ENCODE measurements at regions not wholly inside any gene's neighbourhood (a gene's known extent, or its start where the extent isn't known, plus 50 kb on each side); places are given as distances from the start of the nearest gene placed in this dataset.
A peak's percentile ranks its signal among the peaks of the same experiment; 100 is the strongest.
"Not testable (repeated sequence)": the region's sequence is repeated elsewhere in the genome, so short reads cannot be mapped to it uniquely, and the experiment has no call there.

DNA sequence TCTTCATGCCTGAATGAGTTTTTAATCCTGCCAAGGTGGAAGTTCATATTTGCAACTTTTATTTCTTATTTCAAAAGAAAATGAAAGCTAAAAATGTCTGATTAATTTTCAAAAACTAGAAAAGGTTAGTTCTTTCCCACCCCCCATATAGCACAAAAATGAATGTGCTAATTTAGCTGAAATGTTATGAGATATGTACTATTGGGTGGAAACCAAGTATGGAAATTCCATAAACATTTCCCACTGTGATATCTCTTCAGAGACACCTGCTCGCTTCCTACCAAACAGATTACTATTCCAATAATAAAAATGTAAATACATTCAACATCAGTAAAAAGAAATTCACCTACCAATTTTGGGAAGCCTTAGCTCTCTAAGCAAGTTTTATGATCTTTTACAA is 678.6 kb upstream of the ID4 start:
- DNase-seq (ENCODE audit: low spot score), result no peak
- intact Hi-C loops (cut with DNase I), result no loop called here

DNA sequence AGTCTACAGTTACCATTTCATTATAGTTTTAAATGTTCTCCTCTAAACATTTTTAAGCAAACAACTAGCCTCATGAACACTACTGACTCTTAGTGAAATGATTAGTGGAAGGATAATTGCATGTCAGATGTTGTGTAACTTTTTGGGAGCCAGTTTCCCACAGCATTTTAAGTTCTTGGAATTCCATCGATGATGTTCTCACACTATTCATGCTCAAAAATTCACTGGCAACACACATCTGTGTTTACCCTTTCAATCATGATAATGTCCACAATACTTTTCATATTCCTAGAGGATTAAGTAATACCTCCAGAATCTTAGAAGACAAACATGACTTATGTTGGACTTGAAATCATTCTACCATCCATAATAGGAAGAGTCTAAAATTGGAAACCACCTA is 678.1 kb upstream of the ID4 start:
- intact Hi-C loops (cut with DNase I), result no loop called here

DNA sequence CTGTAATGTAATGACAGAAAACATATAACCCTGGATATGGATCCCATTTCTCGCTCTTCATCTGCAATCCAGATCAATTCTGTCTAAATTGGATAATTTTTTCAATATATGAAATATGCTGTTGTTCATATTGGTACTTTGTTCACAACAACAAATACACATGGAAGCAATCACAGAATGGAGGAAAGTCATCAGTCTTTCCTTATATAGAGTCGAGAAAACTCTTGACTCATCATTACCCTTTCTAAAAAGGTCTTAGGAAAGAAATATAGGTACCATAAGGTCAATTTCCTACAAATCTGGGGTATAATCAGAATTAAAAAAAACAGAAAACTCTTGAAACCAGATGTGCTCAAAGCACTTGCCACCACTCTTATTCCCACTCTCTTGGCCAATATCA is 677.6 kb upstream of the ID4 start:
- no peak for DNase-seq (ENCODE audit: low spot score)
- intact Hi-C loops (cut with DNase I), result no loop called here

More for the DNA sequence above, 678.1 kb upstream of the ID4 start:
- no peak for DNase-seq (ENCODE audit: low spot score)

DNA sequence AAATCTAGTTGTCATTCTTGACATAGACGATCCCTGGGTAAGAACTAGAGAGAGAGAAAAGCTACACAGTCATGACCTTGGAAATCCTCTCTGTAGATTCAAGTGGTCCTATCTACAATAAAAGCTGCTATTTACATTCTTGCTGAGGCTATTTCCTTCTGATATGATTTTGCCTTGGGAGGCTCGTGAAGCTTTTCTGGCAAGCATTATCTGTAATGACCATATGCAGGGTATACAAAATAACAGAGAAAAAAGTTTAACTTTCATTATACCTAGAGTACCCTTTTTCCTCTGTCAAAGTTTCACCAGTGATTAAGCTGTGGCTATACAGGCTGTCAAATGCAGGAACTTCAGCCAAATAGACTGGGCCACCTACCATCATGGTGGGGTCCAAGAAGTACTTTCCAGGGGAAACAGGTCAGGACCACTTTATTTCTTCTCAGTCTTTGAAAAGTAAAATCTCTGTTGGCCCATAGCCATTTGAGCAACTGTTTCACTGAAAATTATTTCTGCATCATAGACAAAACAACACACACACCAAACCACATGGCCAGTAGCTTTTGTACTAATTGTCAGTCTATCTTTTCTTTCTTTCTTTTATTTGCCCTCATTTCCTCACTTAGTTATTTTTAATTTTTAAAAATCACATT is 677.0 kb upstream of the ID4 start:
- no peak for DNase-seq (ENCODE audit: low spot score)
- intact Hi-C loops (cut with DNase I), result no loop called here

DNA sequence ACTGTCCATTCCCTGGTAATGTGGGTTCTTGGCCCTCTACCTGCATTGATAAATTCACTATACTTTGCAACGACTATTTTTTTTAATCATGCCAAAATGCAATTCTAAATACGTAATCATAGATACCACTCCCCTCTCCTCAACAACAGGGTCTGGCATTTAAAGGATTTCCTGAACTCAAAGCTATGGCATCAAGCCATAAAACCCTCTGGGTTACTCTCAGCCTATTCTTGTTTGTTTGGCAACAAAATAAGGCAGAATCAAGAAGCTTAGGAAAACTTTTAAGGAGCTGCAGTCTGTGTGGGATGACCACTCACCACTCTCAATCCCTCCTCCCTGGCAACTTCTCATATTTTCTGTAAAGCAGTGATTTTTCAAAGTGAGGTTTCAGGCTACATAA is 669.9 kb upstream of the ID4 start:
- intact Hi-C loops (cut with DNase I), result no loop called here

DNA sequence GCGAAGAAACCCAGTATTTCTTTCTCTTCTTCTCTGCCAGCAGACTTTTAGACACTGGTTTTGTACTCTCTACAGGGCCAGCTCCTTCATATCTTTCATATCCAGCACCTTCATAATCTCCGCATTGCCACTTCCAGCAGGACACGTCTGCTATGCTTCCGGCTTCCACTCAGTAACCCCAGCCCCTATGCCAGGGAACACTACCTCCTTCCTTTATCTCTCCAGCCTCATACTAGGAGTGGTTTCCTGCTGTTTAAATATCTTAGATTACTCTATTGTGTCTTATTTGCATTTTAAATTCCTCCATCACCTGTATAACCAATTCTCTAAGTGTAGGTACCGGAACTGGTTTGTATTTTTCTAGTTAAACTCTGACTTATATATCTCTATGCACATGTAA is 667.8 kb upstream of the ID4 start:
- DNase-seq (ENCODE audit: low spot score), result no peak
- intact Hi-C loops (cut with DNase I), result no loop called here

More for the DNA sequence above, 669.9 kb upstream of the ID4 start:
- no peak for DNase-seq (ENCODE audit: low spot score)

DNA sequence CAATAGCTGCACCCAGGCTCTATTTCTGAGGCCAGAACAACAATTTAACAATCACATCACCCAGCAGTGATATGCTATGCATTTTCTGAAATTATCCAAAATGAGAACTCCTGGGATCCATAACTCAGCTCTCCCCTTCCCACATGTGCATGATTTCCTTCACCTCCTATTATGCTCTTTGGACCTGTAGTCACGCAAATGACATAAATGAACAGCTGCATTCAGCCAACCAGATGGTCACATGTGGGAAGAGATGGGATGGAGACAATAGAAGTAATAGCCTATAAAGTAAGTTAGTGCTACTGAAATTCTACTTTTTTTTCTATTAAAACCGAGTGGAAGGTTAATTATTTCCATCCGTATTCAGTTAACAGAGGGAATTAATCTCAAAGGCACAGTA is 662.1 kb upstream of the ID4 start:
- intact Hi-C loops (cut with DNase I), result no loop called here
- no peak for DNase-seq (ENCODE audit: low spot score)

DNA sequence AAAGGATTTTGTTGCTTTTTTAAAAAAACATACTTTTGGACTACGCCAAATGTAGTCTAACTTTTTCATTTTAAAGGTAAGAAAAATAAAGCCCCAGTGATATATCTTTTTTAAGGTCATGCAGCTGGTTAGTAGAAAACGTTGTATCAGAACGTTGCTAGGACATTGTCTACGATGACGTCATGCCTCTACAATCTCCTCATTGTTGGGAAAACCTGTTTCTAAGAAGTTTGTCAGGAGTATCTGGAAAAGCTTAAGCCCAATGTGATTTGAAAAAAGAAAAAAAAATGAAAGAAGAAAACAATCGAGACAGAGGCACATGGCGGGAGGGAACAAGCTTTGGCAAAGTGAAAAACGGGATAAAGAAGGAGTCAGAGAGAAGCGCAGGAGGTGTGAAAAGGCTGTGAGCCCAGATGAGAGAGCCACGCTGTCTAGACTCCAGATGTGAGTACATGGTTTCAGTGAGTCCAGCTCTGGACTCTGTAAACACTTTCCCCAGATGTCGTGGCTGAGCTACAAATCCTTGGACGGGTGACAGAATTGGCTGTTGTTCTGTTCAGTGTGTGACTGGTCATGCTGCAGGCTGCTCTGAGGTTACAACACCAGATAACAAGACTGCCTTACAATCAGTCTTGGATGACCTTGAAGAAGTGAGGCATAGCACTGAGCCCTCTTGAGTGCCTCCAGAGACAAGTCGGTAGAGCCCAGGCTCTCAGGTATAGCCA is 656.7 kb upstream of the ID4 start:
- peak; percentile 75 for DNase-seq (ENCODE audit: low spot score)
- intact Hi-C loops (cut with DNase I), result no loop called here

DNA sequence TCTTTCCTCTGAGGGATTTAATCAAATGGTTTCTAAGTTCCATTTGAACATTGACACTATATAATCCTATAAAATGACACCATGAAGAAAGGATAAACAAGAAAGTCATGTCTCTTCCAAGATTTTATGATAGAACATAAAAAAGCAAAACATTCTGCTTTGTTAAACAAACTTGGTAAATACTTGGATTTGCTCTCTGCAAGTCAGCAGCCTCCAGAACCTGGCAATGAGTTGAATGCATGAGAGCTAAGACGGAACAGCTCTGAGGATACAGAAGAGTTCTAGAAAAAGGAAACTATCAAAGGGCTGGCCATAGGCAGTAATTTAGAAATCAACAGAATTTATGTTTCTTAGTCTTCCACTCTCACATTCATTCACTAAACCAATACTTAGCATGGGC is 656.0 kb upstream of the ID4 start:
- intact Hi-C loops (cut with DNase I), result no loop called here
- DNase-seq (ENCODE audit: low spot score), result no peak

DNA sequence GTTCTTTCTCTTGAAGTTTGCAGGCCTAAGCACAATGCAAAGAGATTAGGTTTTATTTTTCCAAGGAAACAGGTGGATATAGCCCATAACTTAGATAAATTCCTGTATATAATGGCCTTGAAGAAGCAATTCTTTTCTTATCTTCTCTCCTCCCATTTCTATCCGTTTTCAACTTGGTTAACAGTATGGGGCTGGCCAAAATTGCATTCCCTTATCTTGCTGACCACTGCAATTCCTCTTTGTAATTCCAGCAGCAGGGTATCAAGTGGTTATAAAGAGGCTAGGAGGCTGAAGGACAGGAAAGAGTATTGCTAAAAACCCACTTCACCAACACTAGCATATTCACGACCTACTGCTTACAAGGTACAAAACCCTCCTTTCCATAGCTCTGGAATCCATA is 643.5 kb upstream of the ID4 start:
- intact Hi-C loops (cut with DNase I), result no loop called here

DNA sequence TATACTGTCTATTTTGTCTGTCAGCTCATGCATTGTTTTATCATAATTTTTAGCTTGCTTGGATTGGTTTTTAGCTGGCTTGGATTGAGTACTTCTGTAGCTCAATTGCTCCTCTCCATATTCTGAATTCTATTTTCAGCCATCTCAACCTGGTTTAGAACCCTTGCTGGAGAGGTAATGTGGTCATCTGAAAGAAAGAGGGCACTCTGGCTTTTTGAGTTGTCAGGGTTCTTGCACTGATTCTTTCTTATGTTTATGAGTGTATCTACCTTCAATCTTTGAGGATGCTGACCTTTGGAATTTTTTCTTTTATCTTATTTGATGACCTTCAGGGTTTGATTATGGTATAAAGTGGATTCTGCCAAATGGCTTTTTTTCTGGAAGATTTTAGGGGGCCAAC is 632.7 kb upstream of the ID4 start:
- intact Hi-C loops (cut with DNase I), result no loop called here
- no peak for DNase-seq (ENCODE audit: low spot score)

More for the DNA sequence above, 643.5 kb upstream of the ID4 start:
- no peak for DNase-seq (ENCODE audit: low spot score)

DNA sequence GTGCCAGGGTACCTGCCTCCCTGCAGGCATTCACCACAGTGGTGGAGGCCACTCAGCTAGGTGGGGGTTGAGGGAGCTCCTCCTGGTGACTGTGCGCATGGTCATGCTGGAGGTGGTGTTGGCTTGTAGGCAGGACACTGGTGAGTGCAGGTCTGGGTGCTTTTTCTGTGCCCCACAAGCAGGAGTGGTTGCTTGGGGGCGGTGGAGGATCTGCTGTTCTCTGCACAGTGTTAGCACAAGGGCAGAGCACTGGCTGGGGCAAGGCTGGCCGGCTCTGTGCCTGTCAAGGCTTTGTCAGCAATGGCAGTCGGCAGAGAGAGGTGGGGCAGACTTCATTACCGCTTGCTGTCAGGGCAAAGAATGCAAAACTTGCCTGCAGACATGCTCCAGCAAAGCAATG is 632.1 kb upstream of the ID4 start:
- DNase-seq (ENCODE audit: low spot score), result no peak
- intact Hi-C loops (cut with DNase I), result no loop called here

DNA sequence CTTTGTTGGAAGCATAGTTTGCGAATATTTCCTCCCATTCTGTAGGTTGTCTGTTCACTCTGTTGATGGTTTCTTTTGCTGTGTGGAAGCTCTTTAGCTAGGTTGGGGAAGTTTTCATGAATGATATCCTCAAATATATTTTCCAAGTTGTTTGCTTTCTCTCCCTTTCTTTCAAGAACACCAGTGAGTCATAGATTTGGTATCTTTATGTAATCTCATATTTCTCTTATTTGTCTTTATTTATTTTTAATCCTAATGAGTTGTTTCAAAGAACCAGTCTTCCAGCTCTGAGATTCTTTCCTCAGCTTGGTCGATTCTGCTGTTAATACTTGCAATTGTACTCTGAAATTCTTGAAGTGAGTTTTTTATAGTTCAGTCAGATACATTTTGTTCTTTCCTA is 628.0 kb upstream of the ID4 start:
- no peak for DNase-seq (ENCODE audit: low spot score)
- intact Hi-C loops (cut with DNase I), result no loop called here

DNA sequence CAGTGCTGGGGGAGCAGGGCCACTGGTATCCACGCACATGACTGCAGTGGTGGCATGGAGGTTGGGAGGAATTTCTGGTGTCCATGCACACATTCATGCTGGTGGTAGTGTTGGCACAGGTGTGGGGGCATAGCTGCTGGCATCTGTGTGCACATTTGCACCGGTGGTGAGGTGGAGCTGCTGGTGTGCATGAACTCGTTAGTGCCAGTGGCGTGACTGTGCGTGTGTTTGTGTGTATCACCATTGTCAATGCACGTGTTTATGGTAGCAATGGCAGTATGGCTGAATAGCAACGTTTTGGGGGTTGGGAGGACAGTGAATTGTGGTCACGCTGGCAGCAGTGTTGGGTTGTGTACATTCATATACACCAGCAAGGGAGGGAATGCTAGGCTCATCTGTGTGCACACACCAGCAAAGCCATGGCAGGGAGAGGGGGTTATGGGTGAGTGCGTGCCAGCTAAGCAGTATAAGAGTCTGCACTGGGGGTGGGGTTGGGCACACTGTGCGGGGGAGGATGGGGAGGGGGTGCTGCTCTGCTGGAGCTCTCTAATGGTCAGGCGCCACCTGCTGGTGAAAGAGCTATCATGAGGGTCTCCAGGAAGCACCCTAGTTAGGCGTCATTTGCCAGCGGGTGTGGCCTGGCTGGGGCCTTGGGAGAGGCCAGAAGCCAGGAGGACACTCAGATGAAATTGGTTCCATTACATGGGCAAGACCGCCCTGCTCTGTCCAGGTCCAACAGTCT is 626.1 kb upstream of the ID4 start:
- intact Hi-C loops (cut with DNase I), result no loop called here
- DNase-seq (ENCODE audit: low spot score), result no peak

DNA sequence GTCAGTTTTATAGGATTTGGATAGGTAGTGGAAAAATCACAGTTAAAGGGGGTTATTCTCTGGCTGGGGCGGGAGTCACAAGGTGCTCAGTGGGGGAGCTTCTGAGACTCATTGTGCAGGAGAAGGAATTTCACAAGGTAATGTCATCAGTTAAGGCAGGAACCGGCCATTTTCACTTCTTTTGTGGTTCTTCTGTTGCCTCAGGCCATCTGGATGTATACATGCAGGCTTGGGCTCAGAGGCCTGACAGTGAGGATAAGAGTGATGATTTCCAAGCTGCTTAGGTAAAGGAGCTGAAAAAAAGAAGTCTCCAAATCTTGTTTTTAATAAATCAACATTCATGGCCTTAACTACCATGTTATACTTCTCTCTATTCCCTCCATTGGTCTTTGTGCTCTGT is 622.9 kb upstream of the ID4 start:
- DNase-seq (ENCODE audit: low spot score), result no peak
- intact Hi-C loops (cut with DNase I), result no loop called here

DNA sequence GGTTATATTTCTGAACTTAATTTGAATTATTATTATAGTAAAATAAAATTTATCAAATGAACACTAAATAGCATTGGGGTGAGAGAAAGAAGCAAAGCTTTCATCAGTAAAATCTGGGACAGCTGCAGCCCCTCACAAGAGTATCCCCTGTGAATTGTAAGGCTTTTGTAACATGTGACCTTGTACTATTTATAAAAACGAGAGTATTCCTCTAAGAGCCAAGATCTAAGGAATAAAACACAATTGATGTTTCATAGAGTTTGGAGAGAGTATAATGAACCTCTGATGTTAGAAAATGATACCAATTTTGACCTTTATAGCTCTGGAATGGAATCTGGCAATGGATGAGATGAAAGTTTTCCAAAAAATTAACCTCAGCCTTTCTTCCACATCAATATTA is 617.2 kb upstream of the ID4 start:
- no peak for DNase-seq (ENCODE audit: low spot score)
- intact Hi-C loops (cut with DNase I), result no loop called here

DNA sequence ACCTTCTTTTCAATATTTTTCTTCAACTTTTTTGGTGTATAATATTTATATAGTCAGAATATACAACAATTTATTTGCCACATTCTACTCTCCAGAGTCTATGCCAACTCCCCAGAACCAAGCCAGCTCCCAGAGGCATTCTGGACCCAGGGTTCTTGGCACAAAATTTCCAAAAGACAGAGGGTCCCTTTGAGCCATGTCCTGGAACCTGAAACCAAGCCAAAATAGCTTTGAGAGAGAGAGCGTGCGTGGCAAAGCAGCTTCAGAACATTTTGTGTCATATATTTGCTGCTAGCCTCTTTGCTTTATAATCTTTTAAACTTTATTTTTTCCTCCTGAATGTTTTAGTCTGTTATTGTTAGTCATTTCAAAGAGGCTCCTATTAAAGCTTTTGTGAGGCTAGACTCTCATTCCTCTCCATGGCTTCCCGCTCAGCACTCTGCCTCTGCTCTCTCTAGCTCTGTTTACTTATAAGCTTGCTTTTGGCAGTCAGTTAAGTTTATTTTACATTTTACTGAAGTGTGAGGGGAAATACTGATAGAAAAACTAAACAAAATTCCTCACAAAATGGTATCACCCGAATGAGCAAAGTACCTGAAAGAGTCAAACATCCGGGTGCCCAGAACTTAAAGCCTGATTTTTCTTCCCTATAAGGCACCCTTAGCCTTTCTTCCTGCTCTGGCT is 605.1 kb upstream of the ID4 start:
- DNase-seq (ENCODE audit: low spot score), result no peak
- intact Hi-C loops (cut with DNase I), result no loop called here

DNA sequence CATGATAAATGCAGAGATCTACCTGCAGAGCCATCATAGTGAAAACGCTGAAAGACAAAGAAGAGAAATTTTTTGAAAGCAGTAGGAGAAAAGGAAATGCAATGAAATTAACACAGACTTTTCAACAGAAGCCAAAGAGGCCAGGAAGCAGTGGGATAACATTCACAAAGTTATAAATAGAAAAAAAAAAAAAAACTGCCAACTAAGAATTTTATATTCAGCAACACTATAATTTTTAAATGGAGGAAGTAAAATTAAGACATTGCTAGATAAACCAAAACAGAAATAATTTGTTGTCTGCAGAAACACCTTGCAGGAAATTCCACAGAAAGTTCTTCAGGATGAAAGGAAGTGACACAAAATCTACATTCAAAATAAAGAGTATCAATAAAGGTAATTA is 591.5 kb upstream of the ID4 start:
- intact Hi-C loops (cut with DNase I), result no loop called here
- DNase-seq (ENCODE audit: low spot score), result no peak

DNA sequence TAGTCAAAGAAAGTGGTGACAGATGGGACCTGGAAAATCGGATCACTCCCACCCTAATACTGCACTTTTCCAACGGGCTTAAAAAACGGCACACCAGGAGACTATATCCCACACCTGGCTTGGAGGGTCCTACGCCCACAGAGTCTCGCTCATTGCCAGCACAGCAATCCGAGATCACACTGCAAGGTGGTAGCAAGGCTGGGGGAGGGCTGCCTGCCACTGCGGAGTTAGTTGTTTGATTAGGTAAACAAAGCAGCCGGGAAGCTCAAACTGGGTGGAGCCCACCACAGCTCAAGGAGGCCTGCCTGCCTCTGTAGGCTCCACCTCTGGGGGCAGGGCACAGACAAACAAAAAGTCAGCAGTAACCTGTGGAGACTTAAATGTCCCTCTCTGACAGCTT is 590.0 kb upstream of the ID4 start:
- DNase-seq (ENCODE audit: low spot score); intact Hi-C loops (cut with DNase I): not testable (repeated sequence)

DNA sequence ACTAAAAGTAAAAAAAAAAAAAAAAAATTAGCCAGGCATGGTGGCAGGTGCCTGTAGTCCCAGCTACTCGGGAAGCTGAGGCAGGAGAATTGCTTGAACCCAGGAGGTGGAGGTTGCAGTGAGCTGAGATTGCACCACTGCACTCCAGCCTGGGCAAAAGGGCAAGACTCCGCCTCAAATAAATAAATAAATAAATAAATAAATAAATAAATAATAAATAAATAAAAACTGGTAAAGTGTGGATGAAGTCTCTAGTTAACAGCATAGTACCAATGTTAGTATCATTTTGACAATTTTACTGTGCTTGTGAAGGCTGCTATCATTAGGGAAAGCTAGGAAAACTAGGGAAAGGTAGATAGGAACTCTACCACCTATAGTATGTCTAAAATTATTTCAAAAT is 581.0 kb upstream of the ID4 start:
- intact Hi-C loops (cut with DNase I); DNase-seq (ENCODE audit: low spot score): not testable (repeated sequence)

Data from posterior vena cava (tissue), 2 donors.